Mesothelial cell of epicardium (in vitro differentiated cells): ENCODE measurements at regions not wholly inside any gene's neighbourhood (a gene's known extent, or its start where the extent isn't known, plus 50 kb on each side); places are given as distances from the start of the nearest gene placed in this dataset.

Source experiments
- DNase-seq, 2 experiments: peaks; one replicate each; pipeline ENCODE4 v3.0.0; 2021; ENCODE audit warnings: low spot score in 2 of 2; ENCODE audit not compliant: unreplicated experiment in 2 of 2
- H3K27ac Mint-ChIP-seq: 2 replicates; pipeline ENCODE4 v1.8.0; 2021; ENCODE audit warnings: mixed read lengths
- H3K27me3 Mint-ChIP-seq: 2 replicates; pipeline ENCODE4 v1.8.0; 2021; ENCODE audit warnings: low read depth, mixed read lengths
- H3K36me3 Mint-ChIP-seq: 2 replicates; pipeline ENCODE4 v1.8.0; 2021; ENCODE audit warnings: mixed read lengths
- H3K4me1 Mint-ChIP-seq: 2 replicates; pipeline ENCODE4 v1.8.0; 2021; ENCODE audit warnings: mixed read lengths
- H3K4me3 Mint-ChIP-seq: 2 replicates; pipeline ENCODE4 v1.8.0; 2021; ENCODE audit warnings: mild to moderate bottlenecking, moderate library complexity, mixed read lengths
- H3K9me3 Mint-ChIP-seq: 2 replicates; pipeline ENCODE4 v1.8.0; 2021; ENCODE audit warnings: mixed read lengths
- TF ChIP-seq, protein P1 (sequence below): fragments of 200-600 bp; sonication (generic); IDR thresholded peaks from one replicate; pipeline ENCODE4 v1.5.0; 2021; ENCODE audit warnings: antibody characterized with exemption; ENCODE audit not compliant: unreplicated experiment

DNA sequence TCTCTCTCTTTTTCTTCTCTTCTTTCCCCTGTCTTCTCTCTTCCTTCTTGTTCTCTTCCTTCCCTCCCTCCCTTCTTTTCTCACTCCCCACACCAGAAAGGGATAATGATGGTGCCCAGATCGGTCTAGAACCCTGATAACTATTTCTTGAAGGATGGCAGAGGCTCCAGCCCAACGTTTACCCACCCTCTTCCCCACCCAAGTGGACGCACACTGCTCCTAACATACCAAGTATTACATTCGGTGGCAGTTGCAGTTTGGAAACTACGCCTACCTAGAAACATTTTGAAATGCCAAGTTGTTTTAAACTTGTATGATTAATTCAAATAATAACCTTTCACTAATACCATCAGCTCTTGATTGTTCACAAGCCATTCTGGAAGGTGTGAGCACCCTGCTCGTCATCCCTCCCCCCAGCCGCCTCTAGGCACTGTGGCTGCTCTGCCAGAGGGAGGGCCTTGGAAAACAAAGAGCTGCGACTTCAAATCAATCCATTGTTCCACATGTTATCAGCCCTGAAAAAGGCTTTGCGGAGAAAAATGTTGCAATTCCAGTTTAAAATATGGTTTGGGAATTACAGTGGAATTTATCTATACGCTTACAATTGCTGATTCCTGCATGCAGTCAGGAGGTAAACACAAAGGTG, 1017.5 kb upstream of the TENM3 start:
- TF ChIP-seq, protein P1, sequence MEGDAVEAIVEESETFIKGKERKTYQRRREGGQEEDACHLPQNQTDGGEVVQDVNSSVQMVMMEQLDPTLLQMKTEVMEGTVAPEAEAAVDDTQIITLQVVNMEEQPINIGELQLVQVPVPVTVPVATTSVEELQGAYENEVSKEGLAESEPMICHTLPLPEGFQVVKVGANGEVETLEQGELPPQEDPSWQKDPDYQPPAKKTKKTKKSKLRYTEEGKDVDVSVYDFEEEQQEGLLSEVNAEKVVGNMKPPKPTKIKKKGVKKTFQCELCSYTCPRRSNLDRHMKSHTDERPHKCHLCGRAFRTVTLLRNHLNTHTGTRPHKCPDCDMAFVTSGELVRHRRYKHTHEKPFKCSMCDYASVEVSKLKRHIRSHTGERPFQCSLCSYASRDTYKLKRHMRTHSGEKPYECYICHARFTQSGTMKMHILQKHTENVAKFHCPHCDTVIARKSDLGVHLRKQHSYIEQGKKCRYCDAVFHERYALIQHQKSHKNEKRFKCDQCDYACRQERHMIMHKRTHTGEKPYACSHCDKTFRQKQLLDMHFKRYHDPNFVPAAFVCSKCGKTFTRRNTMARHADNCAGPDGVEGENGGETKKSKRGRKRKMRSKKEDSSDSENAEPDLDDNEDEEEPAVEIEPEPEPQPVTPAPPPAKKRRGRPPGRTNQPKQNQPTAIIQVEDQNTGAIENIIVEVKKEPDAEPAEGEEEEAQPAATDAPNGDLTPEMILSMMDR: no peak
- Mint-ChIP-seq H3K27ac (no peak overlapping the region), H3K27me3 (no peaks in the 10 kb centered on the region), H3K36me3 (no peaks in the 10 kb centered on the region), H3K4me3 (no peak overlapping the region), H3K9me3 (no peaks in the 10 kb centered on the region), H3K4me1 (peaks cover 24% of the 10 kb centered on the region)
- no peak for DNase-seq

DNA sequence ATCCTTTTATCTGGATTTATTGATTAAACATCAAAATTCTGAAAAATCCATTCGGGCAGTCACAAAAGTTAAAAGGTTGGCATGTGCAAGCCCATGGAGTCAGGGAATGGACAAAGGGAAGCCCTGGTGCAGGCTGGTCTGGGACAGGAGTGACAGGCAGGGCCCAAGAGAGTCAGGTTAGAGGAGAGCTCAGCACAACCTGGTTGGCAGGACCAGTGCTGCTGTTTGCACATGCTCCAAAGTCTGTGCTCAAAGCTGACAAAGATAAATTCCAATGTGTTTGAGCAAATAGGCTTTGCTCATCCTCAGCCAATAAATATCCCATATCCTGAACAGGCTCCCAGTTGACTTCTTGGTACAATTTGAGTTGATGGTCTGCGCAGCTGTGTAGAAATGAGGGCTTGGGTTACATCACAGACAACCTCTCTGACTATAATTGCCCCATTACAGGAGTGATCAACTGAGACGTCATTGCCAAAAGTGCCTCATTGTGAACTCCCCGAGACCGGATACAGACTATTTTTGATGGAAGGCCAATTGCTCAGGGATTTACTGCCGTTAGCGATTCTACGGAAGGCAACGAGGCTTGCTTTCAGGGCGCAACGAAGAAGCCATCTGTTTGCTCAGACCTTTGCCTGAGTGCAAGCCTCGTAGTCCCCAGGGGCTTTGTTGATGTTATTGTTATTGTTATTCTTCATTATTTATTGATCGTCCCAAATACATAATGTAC, 1008.1 kb upstream of the TENM3 start:
- Mint-ChIP-seq H3K27ac (no peak overlapping the region), H3K9me3 (no peaks in the 10 kb centered on the region), H3K27me3 (no peaks in the 10 kb centered on the region), H3K4me1 (no peaks in the 10 kb centered on the region), H3K4me3 (no peak overlapping the region), H3K36me3 (no peaks in the 10 kb centered on the region)
- DNase-seq: no peak
- TF ChIP-seq, protein P1: no peak

DNA sequence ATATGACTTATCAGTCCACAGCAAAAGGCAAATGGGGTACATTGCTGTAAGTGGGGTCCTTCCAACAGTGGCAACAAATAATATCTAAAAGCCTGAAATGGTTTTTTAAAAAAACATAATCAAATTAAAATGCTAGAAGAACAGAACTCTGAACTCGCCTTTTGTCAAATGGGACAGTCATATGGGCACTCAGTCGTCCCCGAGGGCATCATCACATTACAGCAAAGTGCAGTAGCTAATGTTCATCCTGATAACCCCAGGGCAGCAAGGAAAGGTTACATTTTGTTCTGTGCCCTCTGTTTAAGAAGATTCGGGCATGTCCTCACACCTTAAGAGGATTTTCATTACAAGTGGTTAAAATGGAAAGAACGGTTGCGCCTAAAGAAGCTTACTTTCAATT, 997.9 kb upstream of the TENM3 start:
- Mint-ChIP-seq H3K36me3 (no peaks in the 10 kb centered on the region), H3K4me1 (no peaks in the 10 kb centered on the region), H3K27ac (no peak overlapping the region), H3K27me3 (no peaks in the 10 kb centered on the region), H3K4me3 (no peak overlapping the region), H3K9me3 (peaks cover 4% of the 10 kb centered on the region)
- no peak for DNase-seq
- TF ChIP-seq, protein P1: no peak

DNA sequence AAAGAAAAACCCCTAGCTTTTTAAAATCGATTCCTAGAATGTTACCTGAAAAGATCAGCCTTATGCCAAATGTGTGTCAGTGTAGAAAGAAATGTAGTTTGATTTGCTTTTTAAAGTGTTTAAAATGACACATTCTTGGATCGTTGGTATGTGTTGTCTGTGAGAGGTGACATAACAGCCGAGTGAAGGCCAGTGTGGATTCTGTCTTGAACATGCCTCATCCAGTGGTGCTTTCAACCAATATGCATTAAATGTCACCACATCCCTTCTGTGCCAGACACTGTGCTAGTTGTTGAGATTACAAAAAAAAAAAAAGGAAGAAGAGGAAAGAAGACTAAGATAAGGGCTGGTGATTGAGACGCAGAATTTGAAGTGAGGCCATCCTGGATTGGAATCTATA, 994.2 kb upstream of the TENM3 start:
- Mint-ChIP-seq H3K9me3 (peaks cover 8% of the 10 kb centered on the region), H3K4me3 (no peak overlapping the region), H3K27me3 (no peaks in the 10 kb centered on the region), H3K27ac (no peak overlapping the region), H3K36me3 (no peaks in the 10 kb centered on the region), H3K4me1 (no peaks in the 10 kb centered on the region)
- TF ChIP-seq, protein P1: no peak
- DNase-seq: no peak

DNA sequence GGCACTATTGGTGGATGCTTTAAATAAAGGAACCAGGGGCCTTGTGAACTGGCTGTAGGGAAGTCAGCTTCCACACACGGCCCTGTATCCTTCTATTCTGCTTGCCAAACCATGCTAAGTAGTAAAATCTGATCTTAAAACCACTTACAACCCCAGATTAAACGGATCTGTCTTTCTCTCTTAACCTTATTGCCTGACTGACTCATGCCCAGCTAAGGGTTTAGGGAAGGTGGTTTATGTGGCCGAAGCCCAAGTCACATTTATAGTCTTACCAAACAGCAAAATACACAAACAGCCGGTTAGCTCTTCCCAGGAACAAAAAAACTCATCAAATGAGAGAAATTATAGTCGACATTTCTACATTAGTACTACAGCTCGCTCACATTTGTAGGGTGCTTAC, 988.4 kb upstream of the TENM3 start:
- TF ChIP-seq, protein P1: no peak
- H3K27ac Mint-ChIP-seq: no peak overlapping the region
- DNase-seq: no peak
- no peaks in the 10 kb centered on the region for H3K36me3 Mint-ChIP-seq
- no peaks in the 10 kb centered on the region for H3K27me3 Mint-ChIP-seq
- peaks cover 8% of the 10 kb centered on the region for H3K9me3 Mint-ChIP-seq
- H3K4me3 Mint-ChIP-seq: no peak overlapping the region
- peaks cover 2% of the 10 kb centered on the region for H3K4me1 Mint-ChIP-seq
